ENCODE measurements at regions not wholly inside any gene's neighbourhood (a gene's known extent, or its start where the extent isn't known, plus 50 kb on each side); places are given as distances from the start of the nearest gene placed in this dataset.
"Not testable (repeated sequence)": the region's sequence is repeated elsewhere in the genome, so short reads cannot be mapped to it uniquely, and the experiment has no call there.

GRCh38 chr9:30349526-30350513 lies 2034.6 kb upstream of the ACO1 start:
- TF ChIP-seq CTCF (conservative IDR thresholded peaks at IDR 0.05; ENCODE audit: low read depth, low read length): no peak
- DNase-seq (ENCODE audit: low read depth): no peak
- H3K4me3 ChIP-seq (ENCODE audit: low read depth, low read length): no peak overlapping the region

GRCh38 chr9:30356221-30356620 lies 2028.2 kb upstream of the ACO1 start:
- TF ChIP-seq CTCF (conservative IDR thresholded peaks at IDR 0.05; ENCODE audit: low read depth, low read length): no peak
- DNase-seq (ENCODE audit: low read depth): no peak

GRCh38 chr9:30362373-30362772 lies 2022.1 kb upstream of the ACO1 start:
- no peak overlapping the region for H3K4me3 ChIP-seq (ENCODE audit: low read depth, low read length)
- no peak for TF ChIP-seq CTCF (conservative IDR thresholded peaks at IDR 0.05; ENCODE audit: low read depth, low read length)
- DNase-seq (ENCODE audit: low read depth): no peak

More at GRCh38 chr9:30356221-30356620, 2028.2 kb upstream of the ACO1 start:
- no peak overlapping the region for H3K4me3 ChIP-seq (ENCODE audit: low read depth, low read length)

- DNase-seq (ENCODE audit: low read depth); H3K4me3 ChIP-seq (ENCODE audit: low read depth, low read length): not testable (repeated sequence)
Observed at GRCh38 chr9:30366140-30366539, 2018.3 kb upstream of the ACO1 start.

- peak; percentile 1 for DNase-seq (ENCODE audit: low read depth)
- TF ChIP-seq CTCF (conservative IDR thresholded peaks at IDR 0.05; ENCODE audit: low read depth, low read length): no peak
- no peak overlapping the region for H3K4me3 ChIP-seq (ENCODE audit: low read depth, low read length)
Observed at GRCh38 chr9:30382271-30382670, 2002.2 kb upstream of the ACO1 start.

GRCh38 chr9:30410273-30410672 lies 1974.2 kb upstream of the ACO1 start:
- no peak overlapping the region for H3K4me3 ChIP-seq (ENCODE audit: low read depth, low read length)
- no peak for TF ChIP-seq CTCF (conservative IDR thresholded peaks at IDR 0.05; ENCODE audit: low read depth, low read length)
- DNase-seq (ENCODE audit: low read depth): no peak

GRCh38 chr9:30411571-30411970 lies 1972.9 kb upstream of the ACO1 start:
- no peak overlapping the region for H3K4me3 ChIP-seq (ENCODE audit: low read depth, low read length)
- no peak for TF ChIP-seq CTCF (conservative IDR thresholded peaks at IDR 0.05; ENCODE audit: low read depth, low read length)
- no peak for DNase-seq (ENCODE audit: low read depth)

All from choroid plexus epithelial cell (primary cell).